ENCODE measurements at regions not wholly inside any gene's neighbourhood (a gene's known extent, or its start where the extent isn't known, plus 50 kb on each side); places are given as distances from the start of the nearest gene placed in this dataset.

GRCh38 chr1:78291418-78291817 is 199.4 kb upstream of the PTGFR start:
- no peak for DNase-seq (ENCODE audit: low read depth)
- no peak overlapping the region for H3K4me3 ChIP-seq (ENCODE audit: low read length)
- TF ChIP-seq CTCF (IDR thresholded peaks at IDR 0.05; ENCODE audit: insufficient read depth, low read depth, low read length, missing control alignments): no peak

DNA sequence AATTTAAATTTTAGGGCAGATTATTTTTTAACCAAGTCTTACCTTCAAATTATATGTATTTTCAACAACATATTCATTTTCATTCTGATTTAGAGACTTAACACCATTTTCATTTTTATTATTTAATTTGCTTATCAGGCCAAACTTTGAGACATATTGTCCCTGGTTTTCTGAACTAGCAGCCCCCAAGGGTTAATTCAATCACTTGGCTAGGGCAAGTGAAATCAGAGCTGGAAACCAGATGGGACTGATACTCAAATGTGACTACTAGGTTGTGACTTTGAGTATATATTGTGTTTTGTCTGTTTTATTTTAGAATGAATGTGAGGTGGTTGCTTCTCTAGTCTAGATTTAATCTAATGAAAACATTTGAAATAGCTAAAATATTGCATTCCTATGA is 198.9 kb upstream of the PTGFR start:
- no peak for DNase-seq (ENCODE audit: low read depth)
- no peak for TF ChIP-seq CTCF (IDR thresholded peaks at IDR 0.05; ENCODE audit: insufficient read depth, low read depth, low read length, missing control alignments)
- no peak overlapping the region for H3K4me3 ChIP-seq (ENCODE audit: low read length)

DNA sequence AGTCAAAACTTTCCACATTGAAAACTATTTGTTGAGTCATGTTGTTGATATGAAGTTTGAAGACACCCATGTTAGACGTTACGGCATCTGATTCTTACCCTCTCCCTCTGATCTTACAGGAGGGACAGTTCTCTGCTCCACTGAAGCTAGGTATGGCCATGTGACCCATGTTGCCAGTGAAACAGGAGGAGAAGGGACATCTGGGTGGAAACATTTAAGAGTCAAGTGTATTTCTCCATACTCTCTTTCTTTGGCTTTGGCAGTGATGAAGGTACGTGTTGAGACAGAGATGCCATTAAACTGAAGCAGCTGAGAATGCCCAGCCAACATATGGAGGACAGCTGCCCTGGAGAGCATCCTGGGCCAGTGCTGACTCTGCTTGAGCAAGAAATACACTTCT is 198.4 kb upstream of the PTGFR start:
- no peak overlapping the region for H3K4me3 ChIP-seq (ENCODE audit: low read length)
- TF ChIP-seq CTCF (IDR thresholded peaks at IDR 0.05; ENCODE audit: insufficient read depth, low read depth, low read length, missing control alignments): no peak
- no peak for DNase-seq (ENCODE audit: low read depth)

GRCh38 chr1:78297836-78298235 is 192.9 kb upstream of the PTGFR start:
- TF ChIP-seq CTCF (IDR thresholded peaks at IDR 0.05; ENCODE audit: insufficient read depth, low read depth, low read length, missing control alignments): no peak
- no peak overlapping the region for H3K4me3 ChIP-seq (ENCODE audit: low read length)
- DNase-seq (ENCODE audit: low read depth): no peak

DNA sequence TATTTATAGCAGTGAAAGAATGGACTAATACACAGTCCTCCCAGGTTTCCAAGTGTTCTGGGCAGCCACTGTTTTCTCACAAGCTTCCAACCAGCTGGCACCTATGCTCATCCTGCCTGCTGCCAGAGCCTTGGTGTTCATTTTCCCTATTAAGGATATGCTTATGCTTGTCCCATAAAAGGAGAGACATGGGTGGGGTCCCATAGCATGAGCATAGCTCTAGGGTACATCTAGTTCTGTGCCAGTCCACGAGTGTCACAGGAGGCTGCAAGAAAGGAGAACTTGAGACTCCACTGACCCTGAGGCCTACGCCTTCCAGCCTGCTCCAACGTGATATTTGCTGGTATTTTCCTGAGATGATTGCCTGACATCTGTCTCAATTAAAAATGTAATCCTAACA is 192.4 kb upstream of the PTGFR start:
- no peak for TF ChIP-seq CTCF (IDR thresholded peaks at IDR 0.05; ENCODE audit: insufficient read depth, low read depth, low read length, missing control alignments)
- no peak overlapping the region for H3K4me3 ChIP-seq (ENCODE audit: low read length)
- DNase-seq (ENCODE audit: low read depth): no peak

- no peak for DNase-seq (ENCODE audit: low read depth)
- no peak overlapping the region for H3K4me3 ChIP-seq (ENCODE audit: low read length)
- no peak for TF ChIP-seq CTCF (IDR thresholded peaks at IDR 0.05; ENCODE audit: insufficient read depth, low read depth, low read length, missing control alignments)
These were observed 189.6 kb upstream of the PTGFR start for GRCh38 chr1:78301141-78301540.

DNA sequence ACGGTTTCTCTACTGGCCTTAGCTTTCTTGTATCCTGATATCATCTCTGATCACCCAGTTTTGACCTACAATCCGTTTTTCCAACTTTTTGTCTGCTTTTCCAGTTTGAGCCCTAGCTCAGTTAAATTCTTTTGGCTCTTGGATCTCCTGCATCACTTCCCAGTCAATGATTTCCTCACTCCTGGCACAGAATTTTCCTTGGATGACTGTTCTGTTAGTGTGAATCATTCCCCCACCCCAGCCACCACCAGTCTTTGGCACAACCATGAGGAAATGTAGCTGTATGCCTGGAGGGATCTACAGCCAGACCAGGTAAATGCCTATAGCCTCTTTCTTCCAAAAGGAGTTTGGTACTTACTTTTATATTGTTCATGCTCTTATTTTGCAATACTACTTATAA is 187.2 kb upstream of the PTGFR start:
- H3K4me3 ChIP-seq (ENCODE audit: low read length): no peak overlapping the region
- no peak for TF ChIP-seq CTCF (IDR thresholded peaks at IDR 0.05; ENCODE audit: insufficient read depth, low read depth, low read length, missing control alignments)
- peak; percentile 98 for DNase-seq (ENCODE audit: low read depth)

All from epithelial cell of esophagus (primary cell).